ENCODE measurements at regions not wholly inside any gene's neighbourhood (a gene's known extent, or its start where the extent isn't known, plus 50 kb on each side); places are given as distances from the start of the nearest gene placed in this dataset.
"Not testable (repeated sequence)": the region's sequence is repeated elsewhere in the genome, so short reads cannot be mapped to it uniquely, and the experiment has no call there.

DNA sequence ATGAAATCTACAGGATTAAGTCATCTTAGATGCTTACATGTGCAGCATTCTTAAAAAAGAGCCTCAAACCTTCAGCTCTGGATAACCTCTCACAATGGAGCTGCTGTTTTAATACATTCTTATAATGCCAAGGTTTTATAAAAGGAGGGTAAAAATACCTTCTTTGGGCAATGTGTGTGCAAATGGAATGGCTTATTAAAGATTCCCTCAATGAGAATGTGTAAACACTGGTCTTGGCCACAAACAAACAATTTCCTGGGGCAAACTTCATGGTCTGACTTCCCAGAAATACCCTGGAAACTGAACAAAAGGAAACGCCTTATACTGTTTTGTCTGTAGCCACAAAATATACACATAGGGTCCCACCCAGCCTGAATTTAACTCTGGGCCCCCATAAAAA is 148.6 kb upstream of the INTU start:
- H3K36me3 ChIP-seq (ENCODE audit: insufficient read depth, low read length) = no peaks in the 10 kb centered on the region
- ATAC-seq (ENCODE audit: insufficient read depth, low read depth) = no peak
- no peaks in the 10 kb centered on the region for H3K9me3 ChIP-seq (ENCODE audit: insufficient read depth, low read length, severe bottlenecking)

DNA sequence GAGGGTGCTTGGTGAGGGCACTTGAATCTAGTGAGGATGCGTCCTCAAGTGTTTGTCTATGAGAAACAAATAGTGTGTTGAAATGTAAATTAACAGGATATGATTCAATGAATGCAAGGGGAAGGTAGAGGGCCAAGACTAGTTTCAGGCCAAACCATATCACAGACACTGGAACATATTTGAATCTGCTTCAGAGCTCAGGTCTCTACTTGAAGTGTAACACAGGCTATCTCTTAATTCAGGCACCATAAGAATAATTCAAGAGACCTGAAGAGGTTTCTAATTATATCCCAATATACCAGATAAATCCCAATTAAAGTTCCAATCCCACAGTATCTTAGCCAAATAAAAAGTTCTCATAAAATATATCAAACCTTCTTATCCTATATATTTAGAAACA is 146.5 kb upstream of the INTU start:
- Histone ChIP-seq H3K4me1 (ENCODE audit: insufficient read depth, low read length) (no peaks in the 10 kb centered on the region), H3K27ac (ENCODE audit: low read length) (no peak overlapping the region), H3K9ac (ENCODE audit: low read depth, low read length) (no peak overlapping the region), H3K27me3 (ENCODE audit: insufficient read depth, low read length, poor library complexity) (peaks cover 4% of the 10 kb centered on the region), H3K4me2 (ENCODE audit: insufficient read depth, low read length) (no peak overlapping the region), H3K36me3 (ENCODE audit: insufficient read depth, low read length) (no peaks in the 10 kb centered on the region), H3K79me2 (ENCODE audit: insufficient read depth, low read length) (no peaks in the 10 kb centered on the region), H4K20me1 (ENCODE audit: insufficient read depth, low read length) (no peaks in the 10 kb centered on the region), H3K4me3 (ENCODE audit: low read depth in 1 of 2, low read length in 2 of 2) (no peak overlapping the region), H2AFZ (ENCODE audit: low read depth, low read length) (no peak overlapping the region), H3K9me3 (ENCODE audit: insufficient read depth, low read length, severe bottlenecking) (no peaks in the 10 kb centered on the region)
- TF ChIP-seq EZH2 (IDR thresholded peaks at IDR 0.05; ENCODE audit: borderline replicate concordance, low read depth, low read length, severe bottlenecking) = no peak
- TF ChIP-seq, protein P1, sequence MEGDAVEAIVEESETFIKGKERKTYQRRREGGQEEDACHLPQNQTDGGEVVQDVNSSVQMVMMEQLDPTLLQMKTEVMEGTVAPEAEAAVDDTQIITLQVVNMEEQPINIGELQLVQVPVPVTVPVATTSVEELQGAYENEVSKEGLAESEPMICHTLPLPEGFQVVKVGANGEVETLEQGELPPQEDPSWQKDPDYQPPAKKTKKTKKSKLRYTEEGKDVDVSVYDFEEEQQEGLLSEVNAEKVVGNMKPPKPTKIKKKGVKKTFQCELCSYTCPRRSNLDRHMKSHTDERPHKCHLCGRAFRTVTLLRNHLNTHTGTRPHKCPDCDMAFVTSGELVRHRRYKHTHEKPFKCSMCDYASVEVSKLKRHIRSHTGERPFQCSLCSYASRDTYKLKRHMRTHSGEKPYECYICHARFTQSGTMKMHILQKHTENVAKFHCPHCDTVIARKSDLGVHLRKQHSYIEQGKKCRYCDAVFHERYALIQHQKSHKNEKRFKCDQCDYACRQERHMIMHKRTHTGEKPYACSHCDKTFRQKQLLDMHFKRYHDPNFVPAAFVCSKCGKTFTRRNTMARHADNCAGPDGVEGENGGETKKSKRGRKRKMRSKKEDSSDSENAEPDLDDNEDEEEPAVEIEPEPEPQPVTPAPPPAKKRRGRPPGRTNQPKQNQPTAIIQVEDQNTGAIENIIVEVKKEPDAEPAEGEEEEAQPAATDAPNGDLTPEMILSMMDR (IDR thresholded peaks at IDR 0.05; ENCODE audit: borderline replicate concordance, extremely low read depth, low read length, poor library complexity, severe bottlenecking) = no peak
- no peak for ATAC-seq (ENCODE audit: insufficient read depth, low read depth)
- DNase-seq = no peak

More for the DNA sequence above, 148.6 kb upstream of the INTU start:
- Histone ChIP-seq H3K4me2 (ENCODE audit: insufficient read depth, low read length) (no peak overlapping the region), H3K27ac (ENCODE audit: low read length) (no peak overlapping the region), H2AFZ (ENCODE audit: low read depth, low read length) (no peak overlapping the region), H3K9ac (ENCODE audit: low read depth, low read length) (no peak overlapping the region), H3K4me3 (ENCODE audit: low read depth in 1 of 2, low read length in 2 of 2) (no peak overlapping the region), H3K27me3 (ENCODE audit: insufficient read depth, low read length, poor library complexity) (peaks cover 4% of the 10 kb centered on the region), H3K79me2 (ENCODE audit: insufficient read depth, low read length) (no peaks in the 10 kb centered on the region), H4K20me1 (ENCODE audit: insufficient read depth, low read length) (no peaks in the 10 kb centered on the region), H3K4me1 (ENCODE audit: insufficient read depth, low read length) (no peaks in the 10 kb centered on the region)
- TF ChIP-seq, protein P1 (IDR thresholded peaks at IDR 0.05; ENCODE audit: borderline replicate concordance, extremely low read depth, low read length, poor library complexity, severe bottlenecking) = no peak
- TF ChIP-seq EZH2 (IDR thresholded peaks at IDR 0.05; ENCODE audit: borderline replicate concordance, low read depth, low read length, severe bottlenecking) = no peak
- DNase-seq = no peak

DNA sequence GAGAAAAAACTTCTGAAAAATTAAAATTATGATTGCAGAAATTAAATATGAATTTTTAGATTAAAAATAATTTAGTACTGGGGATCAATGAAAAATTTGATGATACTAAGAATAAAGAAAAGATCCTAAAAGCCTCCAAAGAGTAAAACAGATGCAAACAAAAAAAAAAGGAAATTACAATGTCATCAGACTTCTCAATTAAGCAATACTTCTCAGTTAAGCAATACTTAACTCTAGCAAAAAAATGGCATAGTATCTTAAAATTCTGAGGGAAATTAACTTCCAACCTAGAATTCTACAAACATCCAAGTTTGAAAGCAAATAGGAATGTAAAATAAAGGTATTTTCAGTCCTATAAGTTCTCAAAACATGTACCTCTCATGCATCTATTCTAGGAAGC is 141.2 kb upstream of the INTU start:
- Histone ChIP-seq H3K4me1 (ENCODE audit: insufficient read depth, low read length) (no peaks in the 10 kb centered on the region), H2AFZ (ENCODE audit: low read depth, low read length) (no peak overlapping the region)
- no peak for ATAC-seq (ENCODE audit: insufficient read depth, low read depth)

DNA sequence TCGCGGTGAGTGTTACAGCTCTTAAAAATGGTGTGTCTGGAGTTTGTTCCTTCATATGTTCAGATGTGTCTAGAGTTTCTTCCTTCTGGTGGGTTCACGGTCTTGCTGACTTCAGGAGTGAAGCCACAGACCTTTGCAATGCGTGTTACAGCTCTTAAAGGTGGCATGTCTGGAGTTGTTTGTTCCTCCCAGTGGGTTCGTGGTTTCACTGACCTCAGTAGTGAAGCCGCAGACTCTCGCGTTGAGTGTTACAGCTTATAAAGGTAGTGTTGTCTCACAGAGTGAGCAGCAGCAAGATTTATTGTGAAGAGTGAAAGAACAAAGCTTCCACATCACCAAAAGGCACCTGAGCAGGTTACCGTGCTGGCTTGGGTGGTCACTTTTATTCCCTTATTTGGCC is 135.9 kb upstream of the INTU start:
- H4K20me1 ChIP-seq (ENCODE audit: insufficient read depth, low read length); H3K27me3 ChIP-seq (ENCODE audit: insufficient read depth, low read length, poor library complexity); H3K9ac ChIP-seq (ENCODE audit: low read depth, low read length); H2AFZ ChIP-seq (ENCODE audit: low read depth, low read length); H3K27ac ChIP-seq (ENCODE audit: low read length); H3K4me1 ChIP-seq (ENCODE audit: insufficient read depth, low read length); DNase-seq; H3K79me2 ChIP-seq (ENCODE audit: insufficient read depth, low read length); H3K4me3 ChIP-seq (ENCODE audit: low read depth in 1 of 2, low read length in 2 of 2); H3K4me2 ChIP-seq (ENCODE audit: insufficient read depth, low read length); ATAC-seq (ENCODE audit: insufficient read depth, low read depth); H3K9me3 ChIP-seq (ENCODE audit: insufficient read depth, low read length, severe bottlenecking); H3K36me3 ChIP-seq (ENCODE audit: insufficient read depth, low read length): not testable (repeated sequence)

More for the DNA sequence above, 141.2 kb upstream of the INTU start:
- Histone ChIP-seq H3K79me2 (ENCODE audit: insufficient read depth, low read length) (no peaks in the 10 kb centered on the region), H3K36me3 (ENCODE audit: insufficient read depth, low read length) (no peaks in the 10 kb centered on the region), H3K4me2 (ENCODE audit: insufficient read depth, low read length) (no peak overlapping the region), H3K27me3 (ENCODE audit: insufficient read depth, low read length, poor library complexity) (no peaks in the 10 kb centered on the region), H3K4me3 (ENCODE audit: low read depth in 1 of 2, low read length in 2 of 2) (no peak overlapping the region), H3K9me3 (ENCODE audit: insufficient read depth, low read length, severe bottlenecking) (no peaks in the 10 kb centered on the region), H4K20me1 (ENCODE audit: insufficient read depth, low read length) (no peaks in the 10 kb centered on the region), H3K9ac (ENCODE audit: low read depth, low read length) (no peak overlapping the region), H3K27ac (ENCODE audit: low read length) (no peak overlapping the region)
- TF ChIP-seq, protein P1 (IDR thresholded peaks at IDR 0.05; ENCODE audit: borderline replicate concordance, extremely low read depth, low read length, poor library complexity, severe bottlenecking) = no peak
- no peak for TF ChIP-seq EZH2 (IDR thresholded peaks at IDR 0.05; ENCODE audit: borderline replicate concordance, low read depth, low read length, severe bottlenecking)
- DNase-seq = no peak
